KMS-11 (cell line): ENCODE measurements at regions not wholly inside any gene's neighbourhood (a gene's known extent, or its start where the extent isn't known, plus 50 kb on each side); places are given as distances from the start of the nearest gene placed in this dataset.

ENCODE experiments used
- H2AFZ ChIP-seq: fragments of 200-600 bp; sonication (generic); 2 replicates; pipeline ENCODE4 v1.6.1; 2016; ENCODE audit warnings: antibody characterized with exemption, mixed run types, low read depth
- H3K27ac ChIP-seq: fragments of 200-600 bp; sonication (generic); 2 replicates; pipeline ENCODE4 v1.6.1; 2016; ENCODE audit warnings: mild to moderate bottlenecking, mixed run types
- H3K27me3 ChIP-seq: fragments of 200-600 bp; sonication (generic); 2 replicates; pipeline ENCODE4 v1.6.1; 2017; ENCODE audit warnings: mild to moderate bottlenecking, low read depth, mixed run types, moderate library complexity; ENCODE audit not compliant: insufficient read depth
- H3K36me3 ChIP-seq: fragments of 200-600 bp; sonication (generic); 2 replicates; pipeline ENCODE4 v1.6.1; 2017; ENCODE audit warnings: mild to moderate bottlenecking, mixed run types; ENCODE audit not compliant: insufficient read depth
- H3K4me1 ChIP-seq: fragments of 200-600 bp; sonication (generic); 2 replicates; pipeline ENCODE4 v1.6.1; 2016; ENCODE audit warnings: mild to moderate bottlenecking, low read depth, mixed run types; ENCODE audit not compliant: poor library complexity, severe bottlenecking
- H3K4me2 ChIP-seq: fragments of 200-600 bp; sonication (generic); 2 replicates; pipeline ENCODE4 v1.7.0; 2016; ENCODE audit warnings: mild to moderate bottlenecking, mixed run types
- H3K4me3 ChIP-seq: fragments of 200-600 bp; sonication (generic); IDR thresholded peaks from 2 replicates; pipeline ENCODE4 v1.6.1; 2017; ENCODE audit warnings: low read depth, low read length, mixed read lengths; ENCODE audit not compliant: insufficient read depth
- H3K79me2 ChIP-seq: fragments of 200-600 bp; sonication (generic); 2 replicates; pipeline ENCODE4 v1.6.1; 2016; ENCODE audit warnings: low read depth, mixed run types; ENCODE audit not compliant: insufficient read depth
- H3K9ac ChIP-seq: fragments of 200-600 bp; sonication (generic); 2 replicates; pipeline ENCODE4 v1.6.1; 2016; ENCODE audit warnings: mild to moderate bottlenecking, mixed run types
- H4K20me1 ChIP-seq: fragments of 200-600 bp; sonication (generic); 2 replicates; pipeline ENCODE4 v1.6.1; 2016; ENCODE audit warnings: mild to moderate bottlenecking, mixed run types; ENCODE audit not compliant: insufficient read depth
- TF ChIP-seq, protein P1 (sequence below): fragments of 200-600 bp; sonication (generic); conservative IDR thresholded peaks from 2 replicates; pipeline ENCODE4 v1.6.1; 2017; ENCODE audit warnings: low read depth, mild to moderate bottlenecking, antibody characterized with exemption, low read length, moderate library complexity, mixed read lengths

DNA sequence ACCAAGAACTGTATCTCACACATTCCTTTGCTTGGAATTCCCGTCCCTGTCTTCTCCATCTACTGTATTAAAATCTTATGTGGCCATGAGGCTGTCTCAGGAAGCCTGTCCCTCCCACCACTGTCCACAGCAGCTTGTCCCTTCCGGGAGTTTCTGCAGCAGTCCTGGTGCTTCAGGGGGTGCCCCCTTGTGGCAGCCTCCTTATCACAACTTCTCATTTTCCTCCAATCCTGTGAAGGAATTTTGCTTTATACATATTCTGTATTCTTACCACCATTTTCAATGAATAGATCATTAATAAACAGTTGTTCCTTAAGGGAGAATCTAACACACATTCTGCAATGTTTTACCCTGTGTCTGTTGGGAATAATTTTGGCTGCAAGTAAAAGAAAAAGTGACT is 220.4 kb upstream of the RAG2 start:
- no peaks in the 10 kb centered on the region for H3K4me1 ChIP-seq
- no peaks in the 10 kb centered on the region for H3K36me3 ChIP-seq
- H3K9ac ChIP-seq: no peak overlapping the region
- no peak overlapping the region for H2AFZ ChIP-seq
- no peaks in the 10 kb centered on the region for H4K20me1 ChIP-seq
- H3K4me3 ChIP-seq: no peak overlapping the region
- TF ChIP-seq, protein P1, sequence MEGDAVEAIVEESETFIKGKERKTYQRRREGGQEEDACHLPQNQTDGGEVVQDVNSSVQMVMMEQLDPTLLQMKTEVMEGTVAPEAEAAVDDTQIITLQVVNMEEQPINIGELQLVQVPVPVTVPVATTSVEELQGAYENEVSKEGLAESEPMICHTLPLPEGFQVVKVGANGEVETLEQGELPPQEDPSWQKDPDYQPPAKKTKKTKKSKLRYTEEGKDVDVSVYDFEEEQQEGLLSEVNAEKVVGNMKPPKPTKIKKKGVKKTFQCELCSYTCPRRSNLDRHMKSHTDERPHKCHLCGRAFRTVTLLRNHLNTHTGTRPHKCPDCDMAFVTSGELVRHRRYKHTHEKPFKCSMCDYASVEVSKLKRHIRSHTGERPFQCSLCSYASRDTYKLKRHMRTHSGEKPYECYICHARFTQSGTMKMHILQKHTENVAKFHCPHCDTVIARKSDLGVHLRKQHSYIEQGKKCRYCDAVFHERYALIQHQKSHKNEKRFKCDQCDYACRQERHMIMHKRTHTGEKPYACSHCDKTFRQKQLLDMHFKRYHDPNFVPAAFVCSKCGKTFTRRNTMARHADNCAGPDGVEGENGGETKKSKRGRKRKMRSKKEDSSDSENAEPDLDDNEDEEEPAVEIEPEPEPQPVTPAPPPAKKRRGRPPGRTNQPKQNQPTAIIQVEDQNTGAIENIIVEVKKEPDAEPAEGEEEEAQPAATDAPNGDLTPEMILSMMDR: peak; percentile 48
- H3K79me2 ChIP-seq: no peaks in the 10 kb centered on the region
- H3K27me3 ChIP-seq: no peaks in the 10 kb centered on the region
- no peak overlapping the region for H3K27ac ChIP-seq
- no peak overlapping the region for H3K4me2 ChIP-seq

DNA sequence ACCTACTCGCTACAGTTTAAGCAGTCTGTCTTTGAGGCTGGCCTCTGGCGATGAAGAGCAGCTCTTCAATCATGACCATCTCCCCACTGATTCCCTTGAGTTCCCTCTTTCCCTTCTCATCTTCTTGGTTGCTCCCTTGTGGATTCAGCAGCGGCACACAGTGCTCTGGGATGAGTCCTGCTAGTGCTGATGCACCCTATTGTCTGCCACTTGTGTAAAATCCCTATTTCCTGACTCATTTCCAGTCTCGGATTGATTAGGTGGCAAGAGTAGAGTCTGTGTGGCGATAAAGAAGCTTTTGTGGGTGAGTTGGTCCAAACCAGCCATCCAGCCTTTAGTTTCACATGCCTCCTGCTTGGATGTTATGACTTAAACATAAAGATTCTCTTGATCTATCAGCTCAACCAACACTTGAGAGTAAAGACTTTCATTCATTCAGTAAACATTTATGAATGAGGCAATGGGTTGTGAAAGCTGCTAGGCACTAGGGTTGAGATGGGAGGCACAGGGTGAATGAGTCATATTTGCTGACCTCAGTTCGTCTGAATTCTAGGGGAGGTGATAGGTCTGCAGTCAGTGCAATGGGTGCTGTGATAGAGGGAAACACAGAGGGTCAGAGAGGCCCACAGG is 219.4 kb upstream of the RAG2 start:
- no peaks in the 10 kb centered on the region for H3K4me1 ChIP-seq
- no peak overlapping the region for H2AFZ ChIP-seq
- TF ChIP-seq, protein P1: no peak
- H3K9ac ChIP-seq: no peak overlapping the region
- H4K20me1 ChIP-seq: no peaks in the 10 kb centered on the region
- H3K27me3 ChIP-seq: no peaks in the 10 kb centered on the region
- no peak overlapping the region for H3K4me2 ChIP-seq
- no peak overlapping the region for H3K27ac ChIP-seq
- no peaks in the 10 kb centered on the region for H3K79me2 ChIP-seq
- H3K36me3 ChIP-seq: no peaks in the 10 kb centered on the region
- no peak overlapping the region for H3K4me3 ChIP-seq

DNA sequence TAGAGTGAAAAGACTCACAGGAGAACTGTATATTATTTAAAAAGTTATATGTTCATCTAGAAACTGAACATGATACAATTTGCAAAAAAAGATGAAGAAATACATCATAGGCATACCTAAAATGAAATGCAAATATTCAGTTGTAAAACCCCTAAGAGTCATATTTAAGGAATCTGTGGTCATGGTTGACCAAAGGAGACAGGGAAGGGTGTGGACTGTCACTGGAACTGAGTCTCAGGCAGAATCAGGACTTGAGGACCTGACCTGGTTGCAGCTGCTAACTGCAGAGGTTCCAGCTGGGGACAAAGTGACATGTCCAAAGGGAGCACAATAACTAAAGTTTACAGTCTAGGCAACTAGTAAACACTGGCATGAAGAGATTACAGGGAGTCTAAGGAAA is 211.3 kb upstream of the RAG2 start:
- Histone ChIP-seq H3K4me3 (no peak overlapping the region), H3K27ac (no peak overlapping the region), H4K20me1 (no peaks in the 10 kb centered on the region), H3K79me2 (no peaks in the 10 kb centered on the region), H2AFZ (no peak overlapping the region), H3K36me3 (no peaks in the 10 kb centered on the region), H3K4me2 (no peak overlapping the region), H3K27me3 (no peaks in the 10 kb centered on the region), H3K9ac (no peak overlapping the region), H3K4me1 (no peaks in the 10 kb centered on the region)
- TF ChIP-seq, protein P1: no peak

DNA sequence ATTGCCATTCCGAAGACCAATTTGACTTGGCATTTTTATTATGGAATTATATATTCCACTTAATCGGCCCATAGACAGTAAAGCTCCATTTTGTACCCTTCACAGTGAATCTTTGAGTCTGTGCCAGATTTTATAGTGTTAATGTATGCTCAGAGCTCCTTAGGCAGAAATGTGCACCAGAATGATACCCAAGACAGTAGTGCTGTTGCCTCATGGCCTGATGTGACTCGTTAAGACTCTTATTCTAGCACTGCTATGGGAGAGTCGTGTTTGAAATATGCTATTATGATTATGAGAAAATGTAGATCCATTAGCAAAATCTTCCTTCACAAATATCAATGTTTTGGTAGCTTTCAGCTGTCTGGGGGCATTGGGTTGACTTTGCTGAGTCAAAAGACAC is 209.8 kb upstream of the RAG2 start:
- Histone ChIP-seq H3K27me3 (no peaks in the 10 kb centered on the region), H2AFZ (no peak overlapping the region), H3K4me2 (no peak overlapping the region), H4K20me1 (no peaks in the 10 kb centered on the region), H3K9ac (no peak overlapping the region), H3K4me1 (no peaks in the 10 kb centered on the region), H3K36me3 (no peaks in the 10 kb centered on the region), H3K4me3 (no peak overlapping the region), H3K27ac (no peak overlapping the region), H3K79me2 (no peaks in the 10 kb centered on the region)
- TF ChIP-seq, protein P1: no peak
